AG09319 (cell line): ENCODE measurements at regions not wholly inside any gene's neighbourhood (a gene's known extent, or its start where the extent isn't known, plus 50 kb on each side); places are given as distances from the start of the nearest gene placed in this dataset.

Source experiments
- DNase-seq: peaks from one replicate; pipeline ENCODE4 v3.0.0-alpha.2; 2010; ENCODE audit warnings: low read depth; ENCODE audit errors: extremely low read depth
- CTCF ChIP-seq: IDR thresholded peaks from 2 replicates; pipeline ENCODE4 v1.5.1; 2011; ENCODE audit warnings: low read depth, mild to moderate bottlenecking, inconsistent platforms, low read length, moderate library complexity

GRCh38 chr7:25522727-25523126, 294.4 kb upstream of the NPVF start:
- no peak for TF ChIP-seq CTCF
- DNase-seq, result no peak

GRCh38 chr7:25527665-25528170, 299.4 kb upstream of the NPVF start:
- no peak for DNase-seq

GRCh38 chr7:25529320-25529719, 301.0 kb upstream of the NPVF start:
- DNase-seq, result no peak
- no peak for TF ChIP-seq CTCF

More at GRCh38 chr7:25527665-25528170, 299.4 kb upstream of the NPVF start:
- TF ChIP-seq CTCF, result no peak

- no peak for DNase-seq
- TF ChIP-seq CTCF, result no peak
These were observed 308.6 kb upstream of the NPVF start for GRCh38 chr7:25536851-25537250.

- no peak for DNase-seq
- TF ChIP-seq CTCF, result no peak
These were observed 309.5 kb upstream of the NPVF start for GRCh38 chr7:25537662-25538375.

GRCh38 chr7:25541094-25541821, 313.0 kb upstream of the NPVF start:
- TF ChIP-seq CTCF, result no peak
- no peak for DNase-seq

GRCh38 chr7:25541877-25542276, 313.6 kb upstream of the NPVF start:
- no peak for TF ChIP-seq CTCF
- no peak for DNase-seq
